ENCODE measurements at regions not wholly inside any gene's neighbourhood (a gene's known extent, or its start where the extent isn't known, plus 50 kb on each side); places are given as distances from the start of the nearest gene placed in this dataset.

- ATAC-seq, result no peak
- TF ChIP-seq ZC3H10 (CRISPR knock-in tag; IDR thresholded peaks at IDR 0.05), result no peak
- no peak for TF ChIP-seq PPARA (CRISPR knock-in tag; IDR thresholded peaks at IDR 0.05; ENCODE audit: borderline replicate concordance)
- TF ChIP-seq, protein P1, sequence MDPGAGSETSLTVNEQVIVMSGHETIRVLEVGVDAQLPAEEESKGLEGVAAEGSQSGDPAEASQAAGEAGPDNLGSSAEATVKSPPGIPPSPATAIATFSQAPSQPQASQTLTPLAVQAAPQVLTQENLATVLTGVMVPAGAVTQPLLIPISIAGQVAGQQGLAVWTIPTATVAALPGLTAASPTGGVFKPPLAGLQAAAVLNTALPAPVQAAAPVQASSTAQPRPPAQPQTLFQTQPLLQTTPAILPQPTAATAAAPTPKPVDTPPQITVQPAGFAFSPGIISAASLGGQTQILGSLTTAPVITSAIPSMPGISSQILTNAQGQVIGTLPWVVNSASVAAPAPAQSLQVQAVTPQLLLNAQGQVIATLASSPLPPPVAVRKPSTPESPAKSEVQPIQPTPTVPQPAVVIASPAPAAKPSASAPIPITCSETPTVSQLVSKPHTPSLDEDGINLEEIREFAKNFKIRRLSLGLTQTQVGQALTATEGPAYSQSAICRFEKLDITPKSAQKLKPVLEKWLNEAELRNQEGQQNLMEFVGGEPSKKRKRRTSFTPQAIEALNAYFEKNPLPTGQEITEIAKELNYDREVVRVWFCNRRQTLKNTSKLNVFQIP (CRISPR knock-in tag; IDR thresholded peaks at IDR 0.05; ENCODE audit: borderline replicate concordance, low read depth), result no peak
- TF ChIP-seq, protein P2, sequence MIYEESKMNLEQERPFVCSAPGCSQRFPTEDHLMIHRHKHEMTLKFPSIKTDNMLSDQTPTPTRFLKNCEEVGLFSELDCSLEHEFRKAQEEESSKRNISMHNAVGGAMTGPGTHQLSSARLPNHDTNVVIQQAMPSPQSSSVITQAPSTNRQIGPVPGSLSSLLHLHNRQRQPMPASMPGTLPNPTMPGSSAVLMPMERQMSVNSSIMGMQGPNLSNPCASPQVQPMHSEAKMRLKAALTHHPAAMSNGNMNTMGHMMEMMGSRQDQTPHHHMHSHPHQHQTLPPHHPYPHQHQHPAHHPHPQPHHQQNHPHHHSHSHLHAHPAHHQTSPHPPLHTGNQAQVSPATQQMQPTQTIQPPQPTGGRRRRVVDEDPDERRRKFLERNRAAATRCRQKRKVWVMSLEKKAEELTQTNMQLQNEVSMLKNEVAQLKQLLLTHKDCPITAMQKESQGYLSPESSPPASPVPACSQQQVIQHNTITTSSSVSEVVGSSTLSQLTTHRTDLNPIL (CRISPR knock-in tag; IDR thresholded peaks at IDR 0.05; ENCODE audit: low read depth), result no peak
- no peak for TF ChIP-seq ZFP3 (CRISPR knock-in tag; IDR thresholded peaks at IDR 0.05)
- TF ChIP-seq ZNF70 (CRISPR knock-in tag; IDR thresholded peaks at IDR 0.05), result no peak
- TF ChIP-seq ISL1 (CRISPR knock-in tag; IDR thresholded peaks at IDR 0.05), result no peak
- no peak for TF ChIP-seq ESRRG (CRISPR knock-in tag; IDR thresholded peaks at IDR 0.05)
- no peak for TF ChIP-seq BACH2 (CRISPR knock-in tag; IDR thresholded peaks at IDR 0.05; ENCODE audit: borderline replicate concordance)
- TF ChIP-seq ZFP30 (CRISPR knock-in tag; IDR thresholded peaks at IDR 0.05), result no peak
- TF ChIP-seq CSRNP3 (CRISPR knock-in tag; IDR thresholded peaks at IDR 0.05), result no peak
- TF ChIP-seq ZNF565 (CRISPR knock-in tag; conservative IDR thresholded peaks at IDR 0.05; ENCODE audit: low read depth), result no peak
- TF ChIP-seq RARB (CRISPR knock-in tag; IDR thresholded peaks at IDR 0.05), result no peak
- TF ChIP-seq ARNTL (CRISPR knock-in tag; IDR thresholded peaks at IDR 0.05; ENCODE audit: borderline replicate concordance, low read depth), result no peak
- no peak for TF ChIP-seq TOX (CRISPR knock-in tag; IDR thresholded peaks at IDR 0.05; ENCODE audit: borderline replicate concordance)
- TF ChIP-seq GLIS3 (CRISPR knock-in tag; IDR thresholded peaks at IDR 0.05), result no peak
- TF ChIP-seq TSHZ2 (CRISPR knock-in tag; IDR thresholded peaks at IDR 0.05), result no peak
These were observed 177.6 kb downstream of the CAND1 start for GRCh38 chr12:67446716-67447115.

DNA sequence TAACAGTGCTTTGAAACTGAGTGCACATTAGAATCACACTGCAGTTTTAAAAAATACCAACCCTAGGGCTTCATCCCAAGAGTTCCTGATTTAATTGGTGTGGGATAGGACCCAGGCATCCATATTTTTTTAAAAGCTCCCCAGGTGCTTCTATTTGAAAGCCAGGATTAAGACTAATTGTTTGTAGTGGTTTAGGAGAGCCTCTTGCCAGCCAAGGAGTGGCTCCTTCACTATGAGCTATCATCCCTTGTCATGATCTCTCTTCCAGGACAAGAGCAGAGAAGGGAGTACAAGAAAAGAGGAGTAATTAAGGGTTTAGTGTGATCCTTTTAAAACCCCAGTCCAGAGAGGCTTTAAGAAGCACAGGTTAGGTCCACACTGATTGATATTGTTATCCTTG is 178.0 kb downstream of the CAND1 start:
- ATAC-seq, result no peak
- no peak for TF ChIP-seq RARB (CRISPR knock-in tag; IDR thresholded peaks at IDR 0.05)
- TF ChIP-seq ZNF70 (CRISPR knock-in tag; IDR thresholded peaks at IDR 0.05), result no peak
- TF ChIP-seq, protein P2 (CRISPR knock-in tag; IDR thresholded peaks at IDR 0.05; ENCODE audit: low read depth), result no peak
- no peak for TF ChIP-seq ZFP30 (CRISPR knock-in tag; IDR thresholded peaks at IDR 0.05)
- TF ChIP-seq ZNF565 (CRISPR knock-in tag; conservative IDR thresholded peaks at IDR 0.05; ENCODE audit: low read depth), result no peak
- no peak for TF ChIP-seq ESRRG (CRISPR knock-in tag; IDR thresholded peaks at IDR 0.05)
- TF ChIP-seq ZNF8 (CRISPR knock-in tag; IDR thresholded peaks at IDR 0.05), result no peak
- TF ChIP-seq SNAI2 (CRISPR knock-in tag; IDR thresholded peaks at IDR 0.05), result no peak
- TF ChIP-seq OSR1 (CRISPR knock-in tag; IDR thresholded peaks at IDR 0.05), result no peak
- TF ChIP-seq, protein P1 (CRISPR knock-in tag; IDR thresholded peaks at IDR 0.05; ENCODE audit: borderline replicate concordance, low read depth), result no peak

DNA sequence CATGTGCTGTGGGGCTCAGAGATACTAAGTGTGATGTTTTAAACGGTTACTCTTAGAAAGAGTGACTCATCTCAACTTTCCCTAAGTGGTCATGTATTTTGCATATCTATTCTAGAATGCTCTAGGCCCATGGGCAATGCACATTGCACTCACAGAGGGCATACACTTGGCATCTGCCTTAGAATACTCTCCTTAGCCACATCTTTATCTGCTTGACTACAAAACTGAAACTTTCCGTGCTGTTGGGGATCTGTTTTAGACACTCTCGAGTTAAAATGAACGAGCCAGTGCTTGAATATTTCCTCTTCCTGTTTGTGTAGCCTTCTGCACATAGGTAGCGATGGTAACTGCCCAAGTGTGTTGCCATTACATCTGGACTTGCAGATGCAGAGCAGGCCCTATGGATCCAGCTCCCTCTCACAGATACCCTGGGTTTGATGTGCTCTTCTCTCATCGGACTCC is 180.5 kb downstream of the CAND1 start:
- no peak for ATAC-seq
- no peak for TF ChIP-seq RARB (CRISPR knock-in tag; IDR thresholded peaks at IDR 0.05)

Measured in SK-N-SH treated with all-trans-retinoic acid at 6 μM for 48 hours (cell line).